ENCODE measurements at regions not wholly inside any gene's neighbourhood (a gene's known extent, or its start where the extent isn't known, plus 50 kb on each side); places are given as distances from the start of the nearest gene placed in this dataset.

DNA sequence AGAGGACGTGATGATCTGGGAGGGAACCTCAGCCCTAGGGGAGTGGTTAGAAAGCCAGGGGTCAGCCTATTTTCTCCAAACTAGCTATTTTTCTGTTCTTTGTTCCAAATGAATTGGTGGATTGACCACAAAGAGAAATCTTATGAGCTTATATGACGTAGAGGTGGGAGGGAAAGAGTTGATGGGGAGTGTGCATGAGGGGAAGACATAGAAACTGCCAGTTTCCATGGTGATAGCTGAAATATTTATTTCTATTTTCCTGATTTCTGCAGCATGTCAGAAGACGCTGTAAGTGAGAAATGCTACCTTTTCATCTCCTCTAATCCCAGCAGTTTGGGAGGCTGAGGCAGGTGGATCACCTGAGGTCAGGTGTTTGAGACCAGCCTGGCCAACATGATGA, 51.4 kb upstream of the CISTR start:
- DNase-seq (ENCODE audit: low spot score), result no peak

DNA sequence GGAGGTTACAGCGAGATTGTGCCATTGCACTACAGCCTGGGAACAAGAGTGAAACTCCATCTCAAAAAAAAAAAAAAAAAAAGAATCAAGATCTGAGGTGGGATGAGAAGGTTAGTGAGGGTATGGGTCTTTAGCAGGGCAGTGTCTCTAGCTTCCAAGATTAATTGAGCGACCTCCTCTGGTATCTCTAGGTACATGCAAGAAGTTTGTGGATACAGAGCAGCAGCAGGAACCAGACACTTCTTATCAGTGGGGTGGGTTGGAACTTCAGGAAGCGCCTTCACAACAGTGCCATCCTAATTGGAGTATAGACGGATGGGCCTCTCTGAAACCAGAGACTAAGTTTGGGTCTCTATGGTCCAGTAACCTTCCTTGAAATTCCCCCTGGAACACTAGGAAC, 51.9 kb upstream of the CISTR start:
- DNase-seq (ENCODE audit: low spot score), result no peak

DNA sequence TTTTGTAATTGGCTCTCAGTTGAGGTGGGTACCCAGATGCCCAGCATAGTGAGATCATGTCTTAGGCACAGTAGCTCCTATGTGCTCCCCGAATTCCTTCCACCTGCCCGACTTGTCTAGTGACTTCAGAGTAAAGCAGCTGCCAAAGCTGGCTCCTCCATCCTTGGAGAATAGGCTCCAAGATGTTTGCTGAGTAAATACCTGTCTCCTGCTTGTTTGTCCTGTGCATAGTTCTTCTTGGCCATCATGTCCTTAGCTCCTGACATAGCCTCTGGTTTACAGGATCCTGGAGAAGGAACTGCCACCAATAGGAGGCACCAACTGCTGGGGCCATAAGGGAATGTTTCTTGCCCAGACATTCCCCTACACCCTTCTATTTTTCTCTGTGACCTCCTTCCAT, 52.6 kb upstream of the CISTR start:
- no peak for DNase-seq (ENCODE audit: low spot score)

- no peak for DNase-seq (ENCODE audit: low spot score)
Observed at GRCh38 chr12:53805067-53805466, 53.3 kb upstream of the CISTR start.

- DNase-seq (ENCODE audit: low spot score), result no peak
Observed at GRCh38 chr12:53805791-53806190, 54.0 kb upstream of the CISTR start.

DNA sequence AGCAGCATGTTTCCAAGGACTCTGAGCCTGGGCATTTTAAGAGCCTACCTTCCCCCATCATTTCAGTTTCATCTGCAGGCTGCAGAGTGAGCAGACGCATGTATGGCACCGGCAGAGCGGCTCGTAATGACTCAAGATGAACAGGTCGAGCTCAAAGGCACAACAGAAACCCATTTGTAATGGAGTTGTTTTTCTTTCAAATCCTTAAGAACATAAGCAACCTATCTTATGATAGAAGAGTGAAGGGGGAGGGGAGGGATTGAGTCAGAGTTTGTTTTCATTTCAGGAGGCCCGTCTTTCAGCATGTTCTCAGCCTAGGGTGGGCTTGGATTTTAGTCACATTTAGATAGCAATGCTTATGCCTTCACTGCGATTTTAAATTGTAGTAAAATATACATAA, 54.9 kb upstream of the CISTR start:
- peak; percentile 23 for DNase-seq (ENCODE audit: low spot score)

DNA sequence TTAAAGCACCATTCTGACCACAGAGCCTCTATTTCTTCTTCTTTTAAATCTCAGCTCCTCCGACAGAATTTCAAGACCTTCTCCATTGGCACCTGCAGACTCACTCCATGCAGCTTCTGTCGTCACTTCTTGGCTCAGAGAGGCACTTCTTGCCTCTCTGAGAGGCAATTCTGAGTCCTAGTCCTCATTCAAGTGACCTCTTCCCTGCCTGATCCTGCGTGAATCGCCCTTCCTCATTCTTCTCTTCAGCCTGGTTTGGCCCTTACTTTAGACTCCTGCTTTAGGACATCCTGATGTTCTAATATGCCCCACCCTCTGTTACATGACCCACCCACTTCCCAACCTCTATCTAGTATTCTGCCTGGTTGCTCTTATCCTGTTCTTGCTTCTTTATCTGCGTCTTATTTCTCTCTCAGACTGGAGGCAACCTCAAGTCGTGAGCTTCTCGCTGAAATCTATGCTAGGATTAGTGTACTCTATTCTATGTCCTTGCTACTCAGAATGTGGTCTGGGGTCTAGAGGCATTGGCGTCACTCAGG, 55.6 kb upstream of the CISTR start:
- DNase-seq (ENCODE audit: low spot score), result no peak

- no peak for DNase-seq (ENCODE audit: low spot score)
Observed at GRCh38 chr12:53808023-53808705, 56.4 kb upstream of the CISTR start.

- no peak for DNase-seq (ENCODE audit: low spot score)
Observed at GRCh38 chr12:53809005-53809404, 57.2 kb upstream of the CISTR start.

GRCh38 chr12:53810950-53811349, 59.2 kb upstream of the CISTR start:
- no peak for DNase-seq (ENCODE audit: low spot score)

DNA sequence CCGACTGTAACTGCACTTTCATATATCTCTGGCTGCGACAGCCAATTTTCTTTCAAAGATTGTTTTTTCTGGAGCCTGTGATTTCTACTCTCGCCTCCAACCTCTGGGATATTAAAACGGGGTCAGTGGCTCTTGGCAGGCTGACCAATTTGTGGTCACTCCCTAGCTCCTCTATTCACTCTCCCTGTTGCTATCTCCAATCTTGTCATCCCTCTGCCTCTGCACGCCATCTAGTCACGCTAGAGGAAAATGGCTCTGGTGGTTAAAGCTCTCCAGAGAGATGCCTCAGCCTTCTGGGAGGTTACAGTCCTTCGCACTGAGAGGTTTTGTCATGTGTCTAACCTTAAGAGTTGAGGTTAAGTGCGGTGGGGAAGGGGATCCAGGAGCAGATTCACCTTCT, 59.8 kb upstream of the CISTR start:
- no peak for DNase-seq (ENCODE audit: low spot score)

DNA sequence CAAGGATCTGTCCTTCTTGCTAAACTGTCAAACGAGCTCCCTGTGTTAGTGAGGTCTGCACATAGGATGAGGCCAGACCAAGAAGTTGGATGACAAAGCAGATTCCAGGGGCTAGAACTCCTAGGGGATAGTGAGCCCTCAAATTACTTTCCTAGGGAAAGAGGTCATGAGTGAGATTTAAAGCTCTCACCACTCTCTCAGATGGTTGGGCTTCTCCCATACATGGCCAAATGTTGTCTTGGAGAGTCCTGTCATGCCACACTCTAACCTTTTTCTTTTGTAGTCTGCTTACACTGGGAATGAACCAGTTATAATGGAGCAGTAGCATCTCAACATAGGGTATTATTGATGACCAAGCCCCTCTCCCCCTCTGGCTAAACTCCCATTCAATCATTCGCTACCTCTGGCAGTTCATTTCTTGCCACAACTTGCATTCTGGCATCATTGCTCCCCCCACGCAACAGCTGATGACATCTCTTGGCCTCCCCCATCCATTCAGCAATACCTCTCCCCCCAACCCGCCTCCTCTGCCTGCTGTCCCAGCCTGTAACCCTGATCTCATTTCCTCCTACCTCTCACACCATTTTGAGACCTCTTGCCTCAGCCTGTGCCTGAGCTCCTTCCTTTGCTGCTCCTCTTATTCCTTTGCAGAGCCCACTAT, 64.7 kb upstream of the CISTR start:
- DNase-seq (ENCODE audit: low spot score), result no peak

DNA sequence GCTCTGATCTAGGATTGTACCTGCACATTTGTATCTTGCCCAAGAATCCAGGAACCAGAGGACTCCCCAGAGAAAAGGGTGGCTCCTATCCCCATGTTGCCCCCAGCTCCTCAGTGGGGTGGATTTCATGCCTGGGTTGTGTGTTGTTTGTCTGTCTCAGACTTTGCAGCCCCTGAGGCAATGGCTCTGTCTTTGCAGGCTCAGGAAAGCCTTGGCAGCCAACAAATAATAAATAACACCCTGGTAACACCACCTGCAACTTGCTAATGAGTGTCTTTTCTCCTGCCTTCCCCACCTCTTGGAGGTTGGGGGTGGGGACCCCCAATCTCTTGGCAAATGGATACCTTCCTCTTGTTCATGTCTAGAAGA, 65.2 kb upstream of the CISTR start:
- DNase-seq (ENCODE audit: low spot score), result no peak

DNA sequence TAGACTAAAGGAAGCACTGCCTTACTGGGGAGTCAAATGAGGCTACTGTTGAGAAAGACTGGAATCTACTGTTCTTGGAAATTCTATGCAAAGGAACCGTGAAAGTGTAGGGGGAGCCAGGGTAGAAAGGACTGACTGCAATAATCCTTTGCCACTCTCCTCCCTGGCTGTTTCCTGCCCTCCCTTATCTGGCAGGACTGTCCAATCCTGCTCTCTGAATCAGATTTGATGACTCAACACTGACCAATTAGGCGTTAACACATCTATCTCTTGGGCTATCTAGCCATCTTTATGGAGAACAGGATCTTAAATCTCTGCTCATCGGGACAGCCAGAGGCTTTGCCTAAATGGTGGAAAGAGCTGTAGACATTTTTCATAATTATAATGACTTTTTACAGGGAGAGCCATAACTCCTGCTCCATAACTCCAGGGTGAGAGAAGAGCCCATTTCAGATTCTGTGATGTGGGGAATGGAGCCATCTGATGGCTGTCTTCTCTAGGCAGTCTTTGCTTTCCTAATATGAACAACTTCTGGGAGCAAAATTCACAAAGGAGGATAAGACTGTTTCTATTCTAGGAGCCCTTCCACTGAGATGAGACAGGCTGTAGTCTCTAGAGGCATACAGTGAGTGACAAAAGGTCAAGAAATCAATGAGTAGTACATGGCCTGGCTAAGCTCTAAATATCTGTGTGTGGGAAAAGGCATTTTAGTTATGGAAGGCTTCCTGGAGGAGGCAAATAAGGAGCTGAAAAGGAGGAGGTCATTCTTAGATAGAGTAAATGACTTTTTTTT, 68.9 kb upstream of the CISTR start:
- peak; percentile 30 for DNase-seq (ENCODE audit: low spot score)

DNA sequence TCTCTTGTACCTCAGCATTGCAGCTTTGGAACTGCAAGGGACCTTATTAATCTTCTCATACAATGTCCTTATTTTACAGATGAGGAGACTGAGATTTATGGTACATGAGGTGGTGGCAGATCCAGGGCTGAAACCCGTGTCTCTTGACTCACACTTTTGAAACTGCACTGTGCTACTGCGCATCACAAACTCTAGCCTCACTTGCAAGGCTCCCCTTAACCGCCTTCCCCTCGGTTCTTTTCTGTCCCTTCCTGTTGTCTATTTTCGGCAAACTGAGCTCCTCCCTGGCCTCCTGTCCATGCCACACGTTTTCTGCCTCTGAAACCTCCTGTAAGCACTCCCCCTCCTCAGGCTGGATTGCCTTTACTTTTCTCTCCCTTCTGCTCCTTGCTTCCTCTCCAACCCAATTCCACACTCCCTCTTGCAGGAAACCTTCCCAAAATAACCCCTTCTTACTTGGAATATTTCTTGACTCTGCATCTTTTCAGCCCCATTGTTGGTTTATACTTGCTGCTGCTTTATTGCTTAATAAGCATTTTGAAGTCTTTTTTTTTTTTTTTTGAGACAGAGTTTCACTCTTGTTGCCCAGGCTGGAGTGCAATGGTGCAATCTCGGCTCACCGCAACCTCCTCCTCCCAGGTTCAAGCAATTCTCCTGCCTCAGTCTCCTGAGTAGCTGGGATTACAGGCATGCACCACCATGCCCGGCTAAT, 72.4 kb upstream of the CISTR start:
- no peak for DNase-seq (ENCODE audit: low spot score)

GRCh38 chr12:53825246-53826081, 73.7 kb upstream of the CISTR start:
- DNase-seq (ENCODE audit: low spot score), result peak; percentile 53

GRCh38 chr12:53827306-53827705, 75.5 kb upstream of the CISTR start:
- no peak for DNase-seq (ENCODE audit: low spot score)

GRCh38 chr12:53828598-53828997, 76.8 kb upstream of the CISTR start:
- no peak for DNase-seq (ENCODE audit: low spot score)

DNA sequence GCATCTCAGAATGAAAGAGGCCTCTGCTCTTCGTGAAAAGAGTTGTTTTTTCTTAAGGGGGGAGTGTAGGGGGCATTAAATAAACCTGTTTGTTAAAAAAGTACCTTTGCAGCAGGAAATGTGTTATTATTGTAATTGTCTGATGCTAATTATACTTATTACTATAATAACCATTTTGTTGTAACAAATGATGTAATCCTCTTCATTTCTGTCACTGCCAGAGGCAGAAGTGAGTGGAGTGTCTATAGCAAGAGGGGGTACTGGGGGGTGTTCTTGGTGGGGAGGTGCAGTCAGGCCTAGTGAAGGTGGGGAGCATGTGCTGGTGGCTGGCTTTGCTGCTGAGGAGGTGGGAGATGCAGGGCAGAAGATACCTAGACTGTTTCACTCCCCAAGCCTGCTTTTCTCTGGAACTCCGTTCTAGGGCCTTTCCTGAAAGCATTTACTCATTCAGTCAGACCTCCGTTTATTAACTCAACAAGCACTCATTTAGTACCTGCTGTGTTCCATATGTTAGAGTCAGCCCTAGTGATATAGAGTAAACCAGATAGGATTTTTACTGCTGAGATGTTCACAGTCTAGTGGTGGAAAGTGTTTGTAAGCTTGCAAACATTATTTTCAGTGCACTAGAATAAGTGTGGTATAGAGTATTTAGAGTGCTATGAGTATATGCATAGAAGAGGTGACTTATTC, 77.5 kb upstream of the CISTR start:
- DNase-seq (ENCODE audit: low spot score), result no peak

DNA sequence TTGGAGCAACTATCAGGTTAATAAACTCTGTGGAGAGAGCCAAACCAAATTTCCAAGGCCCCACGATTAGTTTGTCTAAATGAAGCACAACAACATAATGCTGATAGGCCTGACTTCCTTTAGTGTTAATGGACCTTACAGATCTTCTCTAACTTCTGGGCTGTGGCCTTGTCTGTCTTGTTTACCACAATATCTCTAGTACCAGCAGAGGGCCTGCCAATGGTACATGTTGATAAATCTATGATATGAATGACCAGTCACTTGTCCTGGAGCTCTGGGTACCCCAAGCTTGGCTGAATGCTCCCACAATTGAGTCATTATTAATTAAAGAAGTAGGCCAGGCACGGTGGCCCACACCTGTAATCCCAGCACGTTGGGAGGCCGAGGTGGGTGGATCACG, 78.9 kb upstream of the CISTR start:
- no peak for DNase-seq (ENCODE audit: low spot score)

- DNase-seq (ENCODE audit: low spot score), result no peak
Observed at GRCh38 chr12:53836119-53836655, 84.4 kb upstream of the CISTR start.

All from AG08396 (cell line).